Femur (tissue), 1 donor: ENCODE measurements at regions not wholly inside any gene's neighbourhood (a gene's known extent, or its start where the extent isn't known, plus 50 kb on each side); places are given as distances from the start of the nearest gene placed in this dataset.

Experiments used
- DNase-seq: peaks from one replicate; pipeline ENCODE4 v3.0.0-alpha.2; 2017

- no peak for DNase-seq
Measured at GRCh38 chr2:18464913-18465312, 95.5 kb downstream of the RDH14 start.

- DNase-seq = no peak
Measured at GRCh38 chr2:18456026-18456425, 104.4 kb downstream of the RDH14 start.

- DNase-seq = no peak
Measured at GRCh38 chr2:18455236-18455862, 105.1 kb downstream of the RDH14 start.

- no peak for DNase-seq
Measured at GRCh38 chr2:18454692-18455235, 105.7 kb downstream of the RDH14 start.

- no peak for DNase-seq
Measured at GRCh38 chr2:18446715-18447114, 113.7 kb downstream of the RDH14 start.

- no peak for DNase-seq
Measured at GRCh38 chr2:18445433-18446320, 114.8 kb downstream of the RDH14 start.

- DNase-seq = no peak
Measured at GRCh38 chr2:18444806-18445205, 115.6 kb downstream of the RDH14 start.

GRCh38 chr2:18441583-18441982 is 118.9 kb downstream of the RDH14 start:
- no peak for DNase-seq

- DNase-seq = no peak
Measured at GRCh38 chr2:18440777-18441176, 119.7 kb downstream of the RDH14 start.

- no peak for DNase-seq
Measured at GRCh38 chr2:18440141-18440661, 120.3 kb downstream of the RDH14 start.

- DNase-seq = no peak
Measured at GRCh38 chr2:18439716-18440115, 120.7 kb downstream of the RDH14 start.

- no peak for DNase-seq
Measured at GRCh38 chr2:18437909-18438308, 122.5 kb downstream of the RDH14 start.

- DNase-seq = peak; percentile 65
Measured at GRCh38 chr2:18436503-18437005, 123.9 kb downstream of the RDH14 start.

GRCh38 chr2:18435426-18436037 is 124.9 kb downstream of the RDH14 start:
- peak; percentile 40 for DNase-seq

GRCh38 chr2:18433872-18434271 is 126.6 kb downstream of the RDH14 start:
- no peak for DNase-seq

- peak; percentile 53 for DNase-seq
Measured at GRCh38 chr2:18432999-18433398, 127.5 kb downstream of the RDH14 start.

- no peak for DNase-seq
Measured at GRCh38 chr2:18430996-18431748, 129.3 kb downstream of the RDH14 start.

- DNase-seq = no peak
Measured at GRCh38 chr2:18428516-18428915, 131.9 kb downstream of the RDH14 start.

- DNase-seq = no peak
Measured at GRCh38 chr2:18427762-18428161, 132.7 kb downstream of the RDH14 start.

- no peak for DNase-seq
Measured at GRCh38 chr2:18426174-18426573, 134.3 kb downstream of the RDH14 start.

- DNase-seq = peak; percentile 37
Measured at GRCh38 chr2:18425210-18425703, 135.2 kb downstream of the RDH14 start.

- no peak for DNase-seq
Measured at GRCh38 chr2:18423636-18424035, 136.8 kb downstream of the RDH14 start.
